NCI-H128 (cell line): ENCODE measurements at regions not wholly inside any gene's neighbourhood (a gene's known extent, or its start where the extent isn't known, plus 50 kb on each side); places are given as distances from the start of the nearest gene placed in this dataset.
"Not testable (repeated sequence)": the region's sequence is repeated elsewhere in the genome, so short reads cannot be mapped to it uniquely, and the experiment has no call there.

Source experiments
- DNase-seq: peaks from one replicate; lab custom pipeline; 2025; ENCODE audit not compliant: unreplicated experiment; lab: John Stamatoyannopoulos, UW

DNA sequence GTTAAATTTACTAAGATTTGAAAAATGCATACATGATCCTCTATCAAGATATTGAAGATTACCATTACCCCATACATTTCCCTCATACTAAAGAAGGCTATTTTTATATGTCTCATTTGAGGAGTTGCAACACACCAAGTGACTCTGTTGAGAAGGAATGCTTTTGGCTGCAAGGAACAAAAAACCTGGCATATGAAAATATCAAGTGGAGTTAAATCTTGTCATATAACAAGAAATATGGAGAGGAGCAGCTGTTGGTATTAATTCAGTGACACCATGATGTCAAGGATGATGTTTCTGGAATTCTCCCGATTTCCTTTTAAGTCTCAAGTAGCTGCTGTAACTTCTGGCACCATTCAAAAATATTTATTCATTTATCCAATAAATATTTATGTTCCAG is 193.8 kb downstream of the CSNK1G3 start:
- no peak for DNase-seq

DNA sequence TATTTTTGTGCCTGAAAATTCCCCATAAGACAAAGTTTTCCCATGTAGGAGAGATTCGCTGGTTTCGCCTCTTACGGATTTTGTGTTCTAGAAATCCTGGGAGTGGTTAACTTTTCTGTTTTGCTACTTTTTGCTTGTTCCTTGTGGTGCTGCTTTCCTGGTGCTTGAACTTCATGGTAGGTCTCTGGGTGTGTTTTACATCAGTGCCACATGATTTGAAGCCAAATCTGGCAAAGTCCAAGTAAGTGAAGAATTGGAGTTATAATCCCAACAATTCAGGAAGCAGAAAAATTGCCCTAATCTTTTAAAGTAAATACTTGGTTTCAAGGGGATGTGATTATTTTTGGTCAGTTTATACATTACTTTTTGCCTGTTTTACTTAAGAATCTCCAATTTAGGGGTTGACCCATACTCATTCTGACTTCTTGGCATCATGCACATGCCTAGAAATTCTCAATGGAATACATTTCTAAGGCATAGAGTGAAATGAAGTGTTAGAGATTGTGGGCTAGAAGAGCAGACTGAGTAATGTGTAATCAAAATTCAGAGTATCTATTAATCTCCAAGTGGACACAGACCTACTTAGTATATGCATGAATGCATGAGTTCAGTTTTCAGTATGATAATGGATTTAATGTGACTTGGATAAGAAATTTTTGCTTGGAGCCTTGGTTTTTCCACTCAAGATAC is 189.7 kb downstream of the CSNK1G3 start:
- DNase-seq: no peak

DNA sequence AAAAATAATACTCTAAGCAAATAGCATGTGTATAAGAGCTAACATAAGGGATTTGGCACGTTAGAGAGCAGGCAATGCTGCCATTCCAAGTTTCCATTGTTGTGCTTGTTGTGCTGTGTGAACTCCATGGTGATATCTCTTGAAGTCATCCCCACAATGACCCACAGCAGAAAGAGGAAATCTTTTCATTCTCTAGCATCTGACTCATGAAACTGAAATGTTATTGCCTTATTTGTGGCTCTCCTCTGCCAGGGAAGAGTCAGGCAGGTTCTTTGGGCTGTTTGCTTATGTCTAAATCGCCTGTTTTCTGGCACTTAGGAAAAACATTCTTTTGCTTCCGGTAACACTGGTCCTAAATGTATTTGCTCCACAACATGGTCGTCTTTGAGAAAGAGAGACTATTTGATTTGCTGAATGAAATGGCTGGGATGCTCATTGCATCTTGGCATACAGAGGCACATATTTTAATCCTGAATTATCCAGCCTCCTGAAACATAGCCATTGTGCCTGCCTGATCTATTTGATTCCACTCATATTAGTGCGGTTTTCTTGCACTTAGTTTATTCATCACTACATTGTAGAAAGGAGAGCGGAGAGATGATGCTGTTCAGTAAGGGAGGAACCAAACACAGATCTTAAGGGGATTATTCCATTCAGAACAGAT is 188.8 kb downstream of the CSNK1G3 start:
- no peak for DNase-seq

DNA sequence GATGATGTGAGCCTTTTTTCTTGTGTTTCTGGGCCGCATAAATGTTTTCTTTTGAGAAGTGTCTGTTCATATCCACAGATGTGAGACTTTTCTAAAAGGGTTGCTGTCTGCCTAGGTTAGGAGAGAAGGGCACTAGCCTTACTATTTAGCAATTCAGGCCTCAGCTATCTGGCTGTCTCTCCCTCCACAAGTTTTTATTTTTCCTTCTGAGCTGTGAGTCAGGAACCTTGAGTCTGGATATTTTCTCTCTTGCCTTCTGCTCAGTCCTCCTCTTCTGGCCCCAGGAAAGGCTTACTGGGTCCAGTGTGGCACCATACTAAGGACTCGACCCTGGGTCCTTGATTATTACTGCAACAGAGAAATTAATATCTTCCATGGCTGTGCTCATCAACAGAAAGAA is 187.6 kb downstream of the CSNK1G3 start:
- DNase-seq: no peak

DNA sequence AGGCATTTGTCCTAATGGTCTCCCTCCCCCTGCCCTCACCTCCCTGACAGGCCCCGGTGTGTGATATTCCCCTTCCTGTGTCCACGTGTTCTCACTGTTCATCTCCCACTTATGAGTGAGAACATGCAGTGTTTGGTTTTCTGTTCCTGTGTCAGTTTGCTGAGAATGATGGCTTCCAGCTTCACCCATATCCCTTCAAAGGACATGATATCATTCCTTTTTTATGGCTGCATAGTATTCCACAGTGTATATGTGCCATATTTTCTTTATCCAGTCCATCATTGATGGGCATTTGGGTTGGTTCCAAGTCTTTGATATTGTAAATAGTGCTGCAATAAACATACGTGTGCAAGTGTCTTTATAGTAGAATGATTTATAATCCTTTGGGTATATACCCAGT is 187.0 kb downstream of the CSNK1G3 start:
- DNase-seq: not testable (repeated sequence)

DNA sequence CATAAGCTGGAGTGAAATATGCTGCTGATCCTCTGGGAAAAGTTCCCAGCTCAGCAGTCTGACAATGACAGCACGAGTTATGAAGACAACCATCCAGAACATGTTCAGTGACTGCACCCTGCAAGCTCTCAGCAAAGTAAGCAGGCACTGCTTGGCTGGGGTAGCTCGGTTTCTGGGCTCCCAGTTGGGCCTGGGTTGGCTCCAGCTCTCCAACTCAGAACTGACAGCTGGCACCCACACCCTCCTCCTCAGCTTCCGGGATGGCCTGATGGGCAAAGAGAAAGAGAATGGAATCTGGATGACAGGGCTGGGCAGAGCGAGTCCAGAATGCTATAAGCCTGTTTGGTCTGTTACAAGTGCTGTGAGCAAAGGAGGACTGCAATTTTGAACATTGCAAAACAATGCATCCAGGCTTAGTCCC is 185.0 kb downstream of the CSNK1G3 start:
- DNase-seq: no peak

DNA sequence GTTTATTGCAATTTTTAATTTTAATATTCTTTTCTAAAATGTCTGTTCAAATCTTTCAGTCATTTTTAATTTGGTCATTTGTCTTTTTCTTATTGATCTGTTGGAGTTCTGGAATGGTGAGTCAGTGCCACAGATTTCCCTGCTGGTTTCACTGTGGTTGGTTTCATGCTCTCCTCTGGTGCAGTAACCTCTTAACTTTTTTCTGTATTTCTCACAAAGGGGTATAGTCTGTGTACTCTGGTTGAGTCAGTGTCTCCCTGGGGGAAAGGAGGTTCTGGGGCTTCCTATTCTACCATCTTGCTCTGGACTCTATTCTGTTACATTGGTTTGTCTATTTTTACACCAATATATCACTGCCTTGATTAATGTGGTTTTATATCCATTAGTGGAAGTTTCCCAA is 178.8 kb downstream of the CSNK1G3 start:
- no peak for DNase-seq

DNA sequence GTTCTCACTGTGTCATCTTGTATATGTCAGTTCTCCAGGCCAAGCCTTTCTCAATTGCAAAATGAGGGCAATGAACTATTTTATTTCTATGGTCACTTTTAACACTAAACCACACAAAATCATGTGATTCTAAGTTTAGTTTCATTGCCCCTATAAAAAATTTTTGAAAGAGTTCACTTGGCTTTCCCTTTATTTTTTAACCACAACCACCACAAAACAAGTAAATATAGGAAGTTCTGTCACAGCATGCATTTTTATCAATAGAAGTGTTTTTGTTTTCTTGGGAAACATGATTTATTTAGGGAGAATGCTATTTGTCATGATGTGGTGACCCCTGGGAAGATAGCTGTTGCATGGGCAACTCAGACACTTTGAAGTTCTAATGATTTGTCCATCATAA is 169.1 kb downstream of the CSNK1G3 start:
- DNase-seq: no peak

DNA sequence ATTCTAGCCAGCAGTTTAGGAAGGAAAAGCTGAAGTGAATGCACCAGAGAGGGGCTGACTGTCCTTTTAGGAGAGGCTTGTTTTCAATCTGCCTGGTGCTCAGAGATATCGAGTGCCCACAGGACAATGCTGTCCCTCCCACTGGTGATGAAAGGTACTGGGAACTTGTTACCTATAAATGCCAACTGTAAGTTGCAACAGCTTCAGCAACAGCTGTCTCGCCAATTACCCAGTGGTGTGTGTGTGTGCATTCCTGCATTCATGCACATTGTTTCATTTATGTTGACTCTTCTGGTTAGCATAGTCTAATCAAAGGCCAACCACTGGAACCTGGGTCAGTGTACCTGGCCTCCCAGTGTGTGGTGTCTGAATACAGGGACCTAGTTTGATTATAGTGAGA is 161.1 kb downstream of the CSNK1G3 start:
- DNase-seq: no peak

DNA sequence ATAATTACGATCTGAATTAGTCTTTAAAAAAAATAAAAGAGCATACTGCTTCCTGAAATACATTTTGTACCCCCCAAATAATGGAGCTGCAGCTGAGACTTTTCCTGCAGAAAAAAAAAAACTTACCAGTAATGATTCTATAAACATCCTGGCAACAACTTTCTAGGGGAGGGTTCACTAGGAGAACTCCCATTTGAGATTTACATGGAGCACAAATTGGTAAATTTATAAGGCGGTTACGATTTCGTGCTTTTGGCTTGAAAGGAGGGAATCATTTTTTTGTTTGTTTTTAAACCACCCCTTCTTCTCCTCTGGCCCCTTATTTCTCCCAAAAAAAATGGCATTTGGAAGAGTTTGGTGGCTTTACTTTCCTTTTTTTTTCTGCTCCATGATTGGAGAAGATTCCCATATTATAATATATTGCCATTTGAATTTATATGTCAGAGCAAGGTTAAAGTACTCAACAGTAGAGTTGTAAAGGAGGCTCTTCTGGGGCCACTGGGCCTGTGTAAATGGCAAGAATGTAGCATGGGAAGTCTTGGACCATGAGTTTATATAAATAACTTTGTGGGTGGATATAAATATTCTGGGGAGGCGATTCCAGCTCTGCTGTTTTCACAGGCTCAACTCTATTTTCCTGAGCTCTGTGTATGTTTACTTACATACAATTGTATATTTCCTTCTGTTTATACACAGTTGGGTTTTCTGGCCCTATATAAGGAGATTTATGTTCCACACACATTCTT is 159.9 kb downstream of the CSNK1G3 start:
- DNase-seq: no peak

DNA sequence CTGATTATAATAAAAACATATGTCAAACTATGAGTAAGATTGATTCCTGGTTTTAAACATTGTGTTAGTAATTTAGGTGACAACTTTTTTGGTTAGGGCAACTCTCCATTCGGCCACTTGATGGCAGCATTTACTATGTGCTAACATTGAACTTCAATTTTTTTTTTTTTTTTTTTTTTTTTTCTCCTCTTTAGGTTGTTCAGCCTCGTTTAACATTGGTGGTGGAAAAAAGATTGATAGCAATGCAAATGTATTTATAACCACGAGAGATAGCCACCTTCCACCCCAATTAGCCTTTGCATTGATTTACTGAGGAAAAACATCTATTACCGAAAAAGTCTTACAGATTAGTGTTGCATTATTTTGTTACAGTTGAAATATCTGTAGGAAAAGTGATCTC is 159.1 kb downstream of the CSNK1G3 start:
- DNase-seq: peak; percentile 6
